NB4 (cell line): ENCODE measurements at regions not wholly inside any gene's neighbourhood (a gene's known extent, or its start where the extent isn't known, plus 50 kb on each side); places are given as distances from the start of the nearest gene placed in this dataset.
A peak's percentile ranks its signal among the peaks of the same experiment; 100 is the strongest.

Experiments used
- DNase-seq: peaks from one replicate; pipeline ENCODE4 v3.0.0; 2010; ENCODE audit warnings: low read depth
- H3K4me3 ChIP-seq: one replicate; pipeline ENCODE4 v1.5.1; 2011; ENCODE audit warnings: mild to moderate bottlenecking, low read depth, low read length, moderate library complexity
- CTCF ChIP-seq: IDR thresholded peaks from one replicate; pipeline ENCODE4 v1.5.1; 2012; ENCODE audit warnings: low read depth, low read length
- MAX ChIP-seq: IDR thresholded peaks from 2 replicates; pipeline ENCODE4 v1.6.1; 2011; ENCODE audit warnings: low read depth, low read length
- MYC ChIP-seq: IDR thresholded peaks from 2 replicates; pipeline ENCODE4 v1.6.1; 2011; ENCODE audit warnings: low read depth, low read length
- POLR2A ChIP-seq: IDR thresholded peaks from 2 replicates; pipeline ENCODE4 v1.6.1; 2011; ENCODE audit warnings: mild to moderate bottlenecking; ENCODE audit not compliant: insufficient read length; ENCODE audit errors: extremely low read depth

GRCh38 chr10:89853781-89854191 is 152.4 kb downstream of the KIF20B start:
- DNase-seq = no peak
- TF ChIP-seq MAX (no peak), MYC (no peak), CTCF (peak; percentile 15)

GRCh38 chr10:89857431-89858042 is 156.1 kb downstream of the KIF20B start:
- H3K4me3 ChIP-seq = no peak overlapping the region
- no peak for DNase-seq

More at GRCh38 chr10:89853781-89854191, 152.4 kb downstream of the KIF20B start:
- no peak overlapping the region for H3K4me3 ChIP-seq

GRCh38 chr10:89861199-89861573 is 159.8 kb downstream of the KIF20B start:
- H3K4me3 ChIP-seq = no peak overlapping the region
- no peak for DNase-seq
- TF ChIP-seq MAX = no peak
- TF ChIP-seq MYC = no peak
- no peak for TF ChIP-seq CTCF
- TF ChIP-seq POLR2A = no peak

More at GRCh38 chr10:89857431-89858042, 156.1 kb downstream of the KIF20B start:
- TF ChIP-seq POLR2A (no peak), MAX (no peak), CTCF (no peak), MYC (no peak)

- H3K4me3 ChIP-seq = no peak overlapping the region
- no peak for TF ChIP-seq POLR2A
- TF ChIP-seq CTCF = no peak
- TF ChIP-seq MAX = no peak
- TF ChIP-seq MYC = no peak
- DNase-seq = no peak
These were observed 160.4 kb downstream of the KIF20B start for GRCh38 chr10:89861584-89862301.

GRCh38 chr10:89867964-89868363 is 166.6 kb downstream of the KIF20B start:
- no peak for DNase-seq
- TF ChIP-seq CTCF = no peak
- TF ChIP-seq POLR2A = no peak
- TF ChIP-seq MAX = no peak
- no peak for TF ChIP-seq MYC

More at GRCh38 chr10:89867964-89868363, 166.6 kb downstream of the KIF20B start:
- no peak overlapping the region for H3K4me3 ChIP-seq
